ENCODE measurements at regions not wholly inside any gene's neighbourhood (a gene's known extent, or its start where the extent isn't known, plus 50 kb on each side); places are given as distances from the start of the nearest gene placed in this dataset.

- no peak for DNase-seq (ENCODE audit: low read depth)
- H3K4me3 ChIP-seq (ENCODE audit: control insufficient read depth, low read depth, low read length): no peak overlapping the region
- no peak for TF ChIP-seq CTCF (IDR thresholded peaks at IDR 0.05; ENCODE audit: control insufficient read depth, insufficient read depth, low read depth, low read length, missing control alignments)
These were observed 319.7 kb upstream of the SP4 start for GRCh38 chr7:21108182-21108581.

- TF ChIP-seq CTCF (IDR thresholded peaks at IDR 0.05; ENCODE audit: control insufficient read depth, insufficient read depth, low read depth, low read length, missing control alignments): no peak
- no peak overlapping the region for H3K4me3 ChIP-seq (ENCODE audit: control insufficient read depth, low read depth, low read length)
- DNase-seq (ENCODE audit: low read depth): no peak
These were observed 314.1 kb upstream of the SP4 start for GRCh38 chr7:21113609-21114415.

- DNase-seq (ENCODE audit: low read depth): no peak
- no peak overlapping the region for H3K4me3 ChIP-seq (ENCODE audit: control insufficient read depth, low read depth, low read length)
- TF ChIP-seq CTCF (IDR thresholded peaks at IDR 0.05; ENCODE audit: control insufficient read depth, insufficient read depth, low read depth, low read length, missing control alignments): no peak
These were observed 304.3 kb upstream of the SP4 start for GRCh38 chr7:21123586-21123985.

GRCh38 chr7:21125297-21125696, 302.6 kb upstream of the SP4 start:
- no peak for TF ChIP-seq CTCF (IDR thresholded peaks at IDR 0.05; ENCODE audit: control insufficient read depth, insufficient read depth, low read depth, low read length, missing control alignments)
- DNase-seq (ENCODE audit: low read depth): no peak
- H3K4me3 ChIP-seq (ENCODE audit: control insufficient read depth, low read depth, low read length): no peak overlapping the region

- no peak for DNase-seq (ENCODE audit: low read depth)
- no peak overlapping the region for H3K4me3 ChIP-seq (ENCODE audit: control insufficient read depth, low read depth, low read length)
- TF ChIP-seq CTCF (IDR thresholded peaks at IDR 0.05; ENCODE audit: control insufficient read depth, insufficient read depth, low read depth, low read length, missing control alignments): no peak
These were observed 299.6 kb upstream of the SP4 start for GRCh38 chr7:21128062-21128817.

GRCh38 chr7:21131897-21132296, 296.0 kb upstream of the SP4 start:
- TF ChIP-seq CTCF (IDR thresholded peaks at IDR 0.05; ENCODE audit: control insufficient read depth, insufficient read depth, low read depth, low read length, missing control alignments): no peak
- no peak for DNase-seq (ENCODE audit: low read depth)
- H3K4me3 ChIP-seq (ENCODE audit: control insufficient read depth, low read depth, low read length): no peak overlapping the region
